ENCODE measurements at regions not wholly inside any gene's neighbourhood (a gene's known extent, or its start where the extent isn't known, plus 50 kb on each side); places are given as distances from the start of the nearest gene placed in this dataset.

DNA sequence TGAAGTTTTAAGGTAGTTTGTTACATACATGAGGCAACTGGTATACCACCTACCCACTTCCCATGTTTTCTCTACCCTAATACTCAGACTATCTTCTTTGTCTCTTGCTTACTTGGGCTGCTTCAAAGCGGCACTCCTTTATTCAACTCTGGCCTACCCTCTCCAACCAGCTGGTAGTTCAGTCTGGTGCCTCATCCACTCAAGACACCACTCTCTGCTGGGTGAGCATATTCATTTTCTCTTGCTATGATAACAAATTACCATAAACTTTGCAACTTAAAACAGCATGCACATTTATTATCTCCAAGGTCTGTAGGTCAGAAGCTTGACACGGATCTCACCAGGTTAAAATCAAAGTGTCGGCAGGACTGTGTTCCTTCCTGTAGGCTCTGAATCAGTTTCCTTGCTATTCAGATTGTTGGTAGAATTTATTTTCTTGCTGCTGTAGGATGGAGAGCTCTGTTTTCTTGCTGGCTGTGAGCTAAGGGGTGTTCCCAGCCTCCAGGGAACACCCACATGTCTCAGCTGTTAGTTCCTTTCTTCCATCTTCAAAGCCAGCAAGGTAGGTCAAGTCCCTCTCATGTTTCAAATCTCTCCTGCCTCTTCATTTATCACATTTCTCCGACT is 666.0 kb downstream of the DIAPH3 start:
- TF ChIP-seq ARNTL (CRISPR knock-in tag; IDR thresholded peaks at IDR 0.05; ENCODE audit: borderline replicate concordance, low read depth) (no peak), TOX (CRISPR knock-in tag; IDR thresholded peaks at IDR 0.05; ENCODE audit: borderline replicate concordance) (no peak), ISL1 (CRISPR knock-in tag; IDR thresholded peaks at IDR 0.05) (no peak), SNAI2 (CRISPR knock-in tag; IDR thresholded peaks at IDR 0.05) (no peak), PATZ1 (CRISPR knock-in tag; IDR thresholded peaks at IDR 0.05; ENCODE audit: borderline replicate concordance) (no peak), ZFP3 (CRISPR knock-in tag; IDR thresholded peaks at IDR 0.05) (no peak), RARB (CRISPR knock-in tag; IDR thresholded peaks at IDR 0.05) (no peak), BACH2 (CRISPR knock-in tag; IDR thresholded peaks at IDR 0.05; ENCODE audit: borderline replicate concordance) (no peak), ZFP30 (CRISPR knock-in tag; IDR thresholded peaks at IDR 0.05) (no peak), ZNF8 (CRISPR knock-in tag; IDR thresholded peaks at IDR 0.05) (no peak), ZNF70 (CRISPR knock-in tag; IDR thresholded peaks at IDR 0.05) (no peak), ESRRG (CRISPR knock-in tag; IDR thresholded peaks at IDR 0.05) (no peak)

Measured in SK-N-SH treated with all-trans-retinoic acid at 6 μM for 48 hours (cell line).